SW 1271 (cell line): ENCODE measurements at regions not wholly inside any gene's neighbourhood (a gene's known extent, or its start where the extent isn't known, plus 50 kb on each side); places are given as distances from the start of the nearest gene placed in this dataset.

Source experiments
- DNase-seq, 2 experiments: peaks; one replicate each; lab custom pipeline; 2025; lab: John Stamatoyannopoulos, UW

- peak in 1 of 2 experiments; percentile 42 for DNase-seq
Measured at GRCh38 chr22:46054091-46055073, 77.4 kb upstream of the WNT7B start.

GRCh38 chr22:46055181-46055875, 78.4 kb upstream of the WNT7B start:
- DNase-seq, result no peak

GRCh38 chr22:46055911-46056545, 79.1 kb upstream of the WNT7B start:
- DNase-seq, result no peak

GRCh38 chr22:46056546-46057245, 79.7 kb upstream of the WNT7B start:
- DNase-seq, result no peak

- no peak for DNase-seq
Measured at GRCh38 chr22:46057246-46058090, 80.5 kb upstream of the WNT7B start.

- DNase-seq, result no peak
Measured at GRCh38 chr22:46058091-46058420, 81.1 kb upstream of the WNT7B start.

- no peak for DNase-seq
Measured at GRCh38 chr22:46058591-46059519, 81.9 kb upstream of the WNT7B start.

GRCh38 chr22:46060292-46061123, 83.5 kb upstream of the WNT7B start:
- DNase-seq, result no peak

GRCh38 chr22:46061124-46061500, 84.2 kb upstream of the WNT7B start:
- DNase-seq, result no peak

- DNase-seq, result no peak
Measured at GRCh38 chr22:46061501-46062231, 84.7 kb upstream of the WNT7B start.

GRCh38 chr22:46062232-46062615, 85.3 kb upstream of the WNT7B start:
- no peak for DNase-seq

- no peak for DNase-seq
Measured at GRCh38 chr22:46062971-46063631, 86.1 kb upstream of the WNT7B start.

- DNase-seq, result no peak
Measured at GRCh38 chr22:46063846-46064227, 86.5 kb upstream of the PPARA start.

GRCh38 chr22:46064228-46064965, 85.9 kb upstream of the PPARA start:
- DNase-seq, result no peak

- no peak for DNase-seq
Measured at GRCh38 chr22:46064966-46065666, 85.2 kb upstream of the PPARA start.

- DNase-seq, result no peak
Measured at GRCh38 chr22:46065691-46066454, 84.5 kb upstream of the PPARA start.
